Liver (tissue), 3 donors: ENCODE measurements at regions not wholly inside any gene's neighbourhood (a gene's known extent, or its start where the extent isn't known, plus 50 kb on each side); places are given as distances from the start of the nearest gene placed in this dataset.

Experiments used
- ATF3 ChIP-seq: IDR thresholded peaks from 2 replicates; pipeline ENCODE4 v1.6.1; 2016; ENCODE audit warnings: antibody characterized with exemption
- CTCF ChIP-seq: fragments of 150-350 bp; IDR thresholded peaks from 2 replicates; pipeline ENCODE4 v1.5.1; 2017; ENCODE audit warnings: improper control_type of control experiment, low read depth, low read length; ENCODE audit not compliant: missing input control
- EGR1 ChIP-seq, 2 donors: IDR thresholded peaks; 2 replicates each; pipeline ENCODE4 v1.6.1; 2016 to 2018; ENCODE audit warnings: antibody characterized with exemption in 2 of 2, low read depth in 2 of 2
- GABPA ChIP-seq, 2 donors: IDR thresholded peaks in 1 of 2; conservative IDR thresholded peaks in 1 of 2; 2 replicates each; pipeline ENCODE4 v1.6.1; 2016; ENCODE audit warnings: antibody characterized with exemption in 2 of 2, mild to moderate bottlenecking in 1 of 2, moderate library complexity in 1 of 2
- HNF4A ChIP-seq, 2 donors: conservative IDR thresholded peaks; 2 replicates each; pipeline ENCODE4 v1.6.1; 2016; ENCODE audit warnings: antibody characterized with exemption in 2 of 2, mild to moderate bottlenecking in 2 of 2
- MAX ChIP-seq: IDR thresholded peaks from 2 replicates; pipeline ENCODE4 v1.6.1; 2016; ENCODE audit warnings: antibody characterized with exemption
- REST ChIP-seq: IDR thresholded peaks from 2 replicates; pipeline ENCODE4 v1.6.1; 2016; ENCODE audit warnings: antibody characterized with exemption, mild to moderate bottlenecking
- SP1 ChIP-seq: IDR thresholded peaks from 2 replicates; pipeline ENCODE4 v1.6.1; 2018; ENCODE audit warnings: antibody characterized with exemption, mild to moderate bottlenecking
- TAF1 ChIP-seq: conservative IDR thresholded peaks from 2 replicates; pipeline ENCODE4 v1.6.1; 2016; ENCODE audit warnings: antibody characterized with exemption, mild to moderate bottlenecking
- YY1 ChIP-seq: IDR thresholded peaks from 2 replicates; pipeline ENCODE4 v1.6.1; 2016; ENCODE audit warnings: antibody characterized with exemption, mild to moderate bottlenecking
- donor health status: healthy.
- donor health status: healthy.

- TF ChIP-seq GABPA (IDR thresholded peaks at IDR 0.05 in 1 of 2, conservative IDR thresholded peaks at IDR 0.05 in 1 of 2) (no peak), CTCF (no peak), YY1 (no peak), MAX (no peak), EGR1 (IDR thresholded peaks at IDR 0.05; ENCODE audit: low read depth in 2 of 2) (no peak), REST (no peak), HNF4A (conservative IDR thresholded peaks at IDR 0.05) (no peak), ATF3 (no peak), SP1 (no peak), TAF1 (no peak)
These were observed 487.3 kb downstream of the SIPA1L2 start for GRCh38 chr1:232142403-232143314.
